Memory B cell (primary cell): ENCODE measurements at regions not wholly inside any gene's neighbourhood (a gene's known extent, or its start where the extent isn't known, plus 50 kb on each side); places are given as distances from the start of the nearest gene placed in this dataset.
"Not testable (repeated sequence)": the region's sequence is repeated elsewhere in the genome, so short reads cannot be mapped to it uniquely, and the experiment has no call there.

Source experiments
- ATAC-seq: fragments of 150-1000 bp; cut with Tn5 transposase; 2 replicates; pipeline ENCODE4 v1.10.0; 2021; ENCODE audit warnings: low read depth, mild to moderate bottlenecking, moderate library complexity
- DNase-seq, 2 donors: peaks; one replicate each; pipeline ENCODE4 v3.0.0; 2022; ENCODE audit warnings: low spot score in 2 of 2
- H3K27ac Mint-ChIP-seq: one replicate; pipeline ENCODE4 v1.8.0; 2022; ENCODE audit warnings: mild to moderate bottlenecking, moderate library complexity, mixed read lengths
- H3K27me3 Mint-ChIP-seq: one replicate; pipeline ENCODE4 v1.8.0; 2022; ENCODE audit warnings: mixed read lengths
- H3K36me3 Mint-ChIP-seq: one replicate; pipeline ENCODE4 v1.8.0; 2022; ENCODE audit warnings: mild to moderate bottlenecking, mixed read lengths
- H3K4me1 Mint-ChIP-seq: one replicate; pipeline ENCODE4 v1.8.0; 2022; ENCODE audit warnings: mixed read lengths
- H3K4me3 Mint-ChIP-seq: one replicate; pipeline ENCODE4 v1.8.0; 2022; ENCODE audit warnings: mild to moderate bottlenecking, moderate library complexity, mixed read lengths
- H3K9me3 Mint-ChIP-seq: one replicate; pipeline ENCODE4 v1.8.0; 2022; ENCODE audit warnings: mixed read lengths

- no peak overlapping the region for H3K4me3 Mint-ChIP-seq
- no peaks in the 10 kb centered on the region for H3K36me3 Mint-ChIP-seq
- no peak for ATAC-seq
- no peaks in the 10 kb centered on the region for H3K9me3 Mint-ChIP-seq
- no peak for DNase-seq
- H3K4me1 Mint-ChIP-seq: no peaks in the 10 kb centered on the region
- H3K27me3 Mint-ChIP-seq: peaks cover 2% of the 10 kb centered on the region
- no peak overlapping the region for H3K27ac Mint-ChIP-seq
These were observed 197.9 kb downstream of the KTN1 start for GRCh38 chr14:55777877-55778276.

DNA sequence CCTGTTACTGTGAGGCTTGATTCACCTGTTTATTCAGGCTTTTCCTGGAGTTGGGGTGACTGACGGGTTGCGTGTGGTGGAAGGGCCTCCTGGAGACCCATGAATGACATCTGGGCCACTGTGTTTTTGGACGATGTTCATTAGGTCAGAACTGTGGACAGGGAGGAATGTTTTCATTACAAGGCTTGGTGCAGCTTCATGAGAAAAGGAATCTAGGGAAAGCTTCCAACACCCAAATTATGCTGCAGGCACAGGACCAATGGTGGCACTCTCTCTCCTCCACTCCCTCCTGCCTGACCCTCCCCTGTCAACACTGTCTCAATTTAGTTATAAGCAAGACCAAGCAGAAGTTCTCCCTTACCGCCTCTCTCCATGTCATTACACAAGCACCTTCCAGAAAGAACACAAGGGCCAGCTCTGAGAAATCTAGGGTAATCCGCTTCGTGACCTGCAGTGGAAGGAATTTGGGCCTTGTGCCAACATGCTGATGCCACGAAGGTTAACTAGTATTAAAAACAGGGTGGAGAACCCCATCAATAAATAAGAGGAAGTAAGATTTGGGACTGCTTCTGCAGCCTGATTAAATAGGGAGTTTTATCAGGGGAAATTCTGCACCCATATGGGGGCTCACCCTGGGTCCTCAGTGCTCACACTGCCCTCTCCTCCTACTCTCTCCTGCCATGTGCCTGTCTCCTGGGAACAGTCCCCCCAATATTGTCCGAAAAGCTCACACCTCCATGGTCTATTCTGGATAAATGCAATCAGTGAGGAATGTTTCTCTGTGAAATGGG is 200.3 kb downstream of the KTN1 start:
- no peak for ATAC-seq
- Mint-ChIP-seq H3K9me3 (no peaks in the 10 kb centered on the region), H3K27me3 (peaks cover 2% of the 10 kb centered on the region)

GRCh38 chr14:55781046-55781445 is 201.0 kb downstream of the KTN1 start:
- no peak for ATAC-seq
- Mint-ChIP-seq H3K27me3 (peaks cover 2% of the 10 kb centered on the region), H3K4me3 (no peak overlapping the region), H3K27ac (no peak overlapping the region), H3K9me3 (no peaks in the 10 kb centered on the region), H3K36me3 (no peaks in the 10 kb centered on the region), H3K4me1 (no peaks in the 10 kb centered on the region)
- DNase-seq: no peak

More for the DNA sequence above, 200.3 kb downstream of the KTN1 start:
- no peaks in the 10 kb centered on the region for H3K36me3 Mint-ChIP-seq
- no peak for DNase-seq
- H3K4me1 Mint-ChIP-seq: no peaks in the 10 kb centered on the region
- H3K4me3 Mint-ChIP-seq: no peak overlapping the region
- no peak overlapping the region for H3K27ac Mint-ChIP-seq

- Mint-ChIP-seq H3K4me1 (no peaks in the 10 kb centered on the region), H3K27me3 (peaks cover 4% of the 10 kb centered on the region), H3K4me3 (no peak overlapping the region), H3K36me3 (no peaks in the 10 kb centered on the region), H3K9me3 (no peaks in the 10 kb centered on the region), H3K27ac (no peak overlapping the region)
- no peak for ATAC-seq
- DNase-seq: no peak
These were observed 202.2 kb downstream of the KTN1 start for GRCh38 chr14:55782166-55782565.

GRCh38 chr14:55789406-55789805 is 209.4 kb downstream of the KTN1 start:
- H3K4me3 Mint-ChIP-seq: no peak overlapping the region
- H3K27me3 Mint-ChIP-seq: peaks cover 6% of the 10 kb centered on the region
- no peaks in the 10 kb centered on the region for H3K9me3 Mint-ChIP-seq
- no peak overlapping the region for H3K27ac Mint-ChIP-seq
- H3K36me3 Mint-ChIP-seq: no peaks in the 10 kb centered on the region
- H3K4me1 Mint-ChIP-seq: no peaks in the 10 kb centered on the region
- DNase-seq (no peak), ATAC-seq (no peak)

DNA sequence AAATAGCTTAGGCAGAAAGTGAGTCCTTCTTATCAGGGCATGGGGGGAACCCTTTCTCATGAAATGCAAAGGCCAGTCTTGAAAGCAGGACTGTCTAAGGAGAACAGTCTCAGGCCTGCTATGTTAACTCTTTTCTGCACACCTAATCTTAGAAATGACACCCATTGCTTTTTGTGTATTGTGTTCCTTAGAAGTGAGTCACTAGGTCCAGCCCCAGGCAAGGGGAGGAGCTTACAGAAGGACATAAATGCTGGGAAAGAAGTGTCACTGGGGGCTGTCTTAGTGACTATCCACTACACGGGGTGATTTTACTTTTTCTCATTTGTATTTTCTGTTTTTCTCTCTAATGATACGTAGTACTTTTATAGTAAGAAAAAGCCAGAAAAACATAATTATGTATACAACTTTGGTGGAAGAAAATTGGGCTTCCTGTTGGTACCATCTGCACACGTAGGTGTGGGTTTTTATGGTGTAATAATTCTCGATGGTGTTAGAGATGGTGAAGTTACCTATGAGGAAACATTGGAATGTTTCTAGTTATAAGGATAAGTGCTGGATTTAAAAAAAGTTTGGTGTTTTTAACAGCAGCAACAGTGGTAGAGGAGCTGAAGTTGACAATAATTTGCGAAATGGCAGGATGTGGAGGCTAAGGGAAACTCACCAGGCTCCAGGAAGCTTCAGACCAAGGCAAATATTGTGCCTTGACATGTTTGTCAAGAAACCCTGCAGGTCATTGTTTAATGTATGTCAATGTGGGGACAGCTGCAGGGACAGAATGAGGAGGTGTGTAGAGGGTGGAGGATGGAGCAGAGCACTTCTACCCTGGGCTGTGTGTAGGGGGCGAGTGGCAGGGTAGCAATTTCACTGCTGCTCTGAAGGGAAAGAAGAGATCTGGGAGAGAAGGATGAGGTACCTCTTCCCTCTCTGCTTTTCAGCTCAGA is 214.9 kb downstream of the KTN1 start:
- no peaks in the 10 kb centered on the region for H3K9me3 Mint-ChIP-seq
- H3K4me1 Mint-ChIP-seq: no peaks in the 10 kb centered on the region
- peaks cover 3% of the 10 kb centered on the region for H3K27me3 Mint-ChIP-seq
- ATAC-seq (no peak), DNase-seq (no peak)
- H3K36me3 Mint-ChIP-seq: no peaks in the 10 kb centered on the region
- no peak overlapping the region for H3K27ac Mint-ChIP-seq
- no peak overlapping the region for H3K4me3 Mint-ChIP-seq

DNA sequence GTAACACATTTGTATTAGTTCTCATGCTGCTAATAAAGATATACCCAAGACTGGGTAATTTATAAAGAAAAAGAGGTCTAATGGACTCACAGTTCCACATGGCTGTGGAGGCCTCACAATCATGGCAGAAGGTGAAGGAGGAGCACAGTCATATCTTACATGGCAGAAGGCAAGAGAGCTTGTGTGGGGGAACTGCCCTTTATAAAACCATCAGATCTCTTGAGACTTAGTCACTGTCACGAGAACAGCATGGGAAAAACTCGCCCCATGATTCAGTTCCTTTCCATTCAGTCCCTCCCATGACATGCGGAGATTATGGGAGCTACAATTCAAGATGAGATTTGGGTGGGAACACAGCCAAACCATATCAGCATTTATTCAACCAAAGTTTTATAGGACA is 216.5 kb downstream of the KTN1 start:
- H3K36me3 Mint-ChIP-seq, H3K27ac Mint-ChIP-seq, DNase-seq, H3K4me3 Mint-ChIP-seq, H3K4me1 Mint-ChIP-seq, H3K9me3 Mint-ChIP-seq, ATAC-seq, H3K27me3 Mint-ChIP-seq: not testable (repeated sequence)

DNA sequence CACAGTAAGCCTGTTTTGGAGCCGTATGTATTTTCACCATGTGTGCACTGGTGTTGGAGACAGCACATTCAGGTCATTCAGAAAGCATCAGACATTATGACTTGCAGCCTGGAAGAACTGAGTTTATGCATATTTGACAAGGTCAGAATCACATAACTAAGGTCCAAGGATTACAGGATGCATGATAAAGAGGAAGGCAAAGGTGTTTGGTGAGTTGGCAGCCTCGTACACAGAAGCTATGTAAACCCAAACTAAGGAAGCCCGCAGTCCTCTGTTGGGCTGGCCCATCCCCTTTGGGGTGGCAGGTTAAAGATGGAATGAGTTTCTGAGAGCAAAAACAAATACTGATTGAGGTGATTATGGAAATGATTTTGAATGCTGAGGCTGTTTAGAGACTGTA is 218.4 kb downstream of the KTN1 start:
- H3K4me3 Mint-ChIP-seq: no peak overlapping the region
- H3K4me1 Mint-ChIP-seq: no peaks in the 10 kb centered on the region
- no peaks in the 10 kb centered on the region for H3K9me3 Mint-ChIP-seq
- ATAC-seq (no peak), DNase-seq (no peak)
- H3K27ac Mint-ChIP-seq: no peak overlapping the region
- H3K36me3 Mint-ChIP-seq: no peaks in the 10 kb centered on the region
- H3K27me3 Mint-ChIP-seq: no peaks in the 10 kb centered on the region

- no peaks in the 10 kb centered on the region for H3K36me3 Mint-ChIP-seq
- no peaks in the 10 kb centered on the region for H3K9me3 Mint-ChIP-seq
- H3K4me3 Mint-ChIP-seq: no peak overlapping the region
- ATAC-seq (no peak), DNase-seq (no peak)
- H3K27ac Mint-ChIP-seq: no peak overlapping the region
- no peaks in the 10 kb centered on the region for H3K4me1 Mint-ChIP-seq
- H3K27me3 Mint-ChIP-seq: no peaks in the 10 kb centered on the region
These were observed 219.6 kb downstream of the KTN1 start for GRCh38 chr14:55799508-55800095.

GRCh38 chr14:55800156-55800785 is 220.3 kb downstream of the KTN1 start:
- no peaks in the 10 kb centered on the region for H3K36me3 Mint-ChIP-seq
- H3K4me3 Mint-ChIP-seq: no peak overlapping the region
- peaks cover 1% of the 10 kb centered on the region for H3K27me3 Mint-ChIP-seq
- no peak for DNase-seq
- ATAC-seq: no peak
- H3K27ac Mint-ChIP-seq: no peak overlapping the region
- no peaks in the 10 kb centered on the region for H3K9me3 Mint-ChIP-seq
- no peaks in the 10 kb centered on the region for H3K4me1 Mint-ChIP-seq

GRCh38 chr14:55801121-55801520 is 221.1 kb downstream of the KTN1 start:
- Mint-ChIP-seq H3K27me3 (peaks cover 5% of the 10 kb centered on the region), H3K36me3 (no peaks in the 10 kb centered on the region), H3K27ac (no peak overlapping the region), H3K4me1 (no peaks in the 10 kb centered on the region), H3K9me3 (no peaks in the 10 kb centered on the region), H3K4me3 (no peak overlapping the region)
- DNase-seq: no peak
- ATAC-seq: no peak

DNA sequence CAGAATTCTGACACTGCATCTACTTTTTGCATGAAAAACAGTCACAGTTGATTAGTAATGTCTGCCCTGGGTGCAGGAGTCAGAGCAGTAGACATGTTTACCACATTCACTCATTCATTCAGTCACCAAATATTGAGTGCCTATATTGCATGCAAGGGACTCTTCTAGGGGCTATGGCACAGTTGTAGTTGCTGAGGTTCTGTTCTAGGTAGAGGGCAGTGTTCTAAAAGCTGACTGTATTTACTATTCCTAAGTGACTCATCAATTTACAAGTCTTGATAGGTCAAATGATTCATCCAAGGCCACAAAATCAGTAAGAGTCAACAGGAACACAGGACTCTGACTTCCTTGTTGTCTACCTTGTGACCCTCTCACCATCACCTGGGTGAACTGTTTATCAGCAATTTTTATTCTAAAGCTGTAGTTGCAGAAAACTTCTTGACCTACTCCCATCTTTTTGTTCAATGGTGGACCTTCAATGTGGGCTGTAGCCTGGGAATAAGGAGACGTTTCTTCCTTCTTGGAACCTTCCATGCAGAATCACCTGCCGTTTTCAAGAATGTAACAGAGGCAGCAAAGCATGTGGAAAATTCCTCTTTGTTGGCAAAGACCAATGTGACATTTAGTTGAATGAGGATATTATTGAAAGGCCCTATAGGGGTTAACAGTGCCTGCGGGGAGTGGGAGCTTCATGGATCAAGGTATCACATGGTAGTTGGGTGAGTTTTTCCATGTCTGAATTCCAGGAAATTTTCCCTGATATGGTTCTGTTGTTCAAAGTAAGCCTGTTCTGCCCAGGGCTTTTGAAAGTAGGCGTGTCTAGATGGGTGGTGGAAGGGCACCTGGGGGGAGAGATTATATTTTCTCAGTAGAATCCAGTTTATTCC is 223.2 kb downstream of the KTN1 start:
- H3K4me1 Mint-ChIP-seq: peaks cover 4% of the 10 kb centered on the region
- no peak overlapping the region for H3K27ac Mint-ChIP-seq
- H3K27me3 Mint-ChIP-seq: peaks cover 5% of the 10 kb centered on the region
- DNase-seq (no peak), ATAC-seq (no peak)
- no peak overlapping the region for H3K4me3 Mint-ChIP-seq
- H3K9me3 Mint-ChIP-seq: no peaks in the 10 kb centered on the region
- no peaks in the 10 kb centered on the region for H3K36me3 Mint-ChIP-seq

- no peak for ATAC-seq
These were observed 224.0 kb downstream of the KTN1 start for GRCh38 chr14:55803873-55804553.

More at GRCh38 chr14:55803873-55804553, 224.0 kb downstream of the KTN1 start:
- peaks cover 5% of the 10 kb centered on the region for H3K27me3 Mint-ChIP-seq
- H3K4me3 Mint-ChIP-seq: no peak overlapping the region
- H3K36me3 Mint-ChIP-seq: no peaks in the 10 kb centered on the region
- no peak for DNase-seq
- H3K4me1 Mint-ChIP-seq: peaks cover 4% of the 10 kb centered on the region
- H3K27ac Mint-ChIP-seq: no peak overlapping the region
- H3K9me3 Mint-ChIP-seq: no peaks in the 10 kb centered on the region
